HG03135 (cell line): ENCODE measurements at regions not wholly inside any gene's neighbourhood (a gene's known extent, or its start where the extent isn't known, plus 50 kb on each side); places are given as distances from the start of the nearest gene placed in this dataset.

ENCODE experiments used
- ATAC-seq: cut with Tn5 transposase; IDR thresholded peaks from one replicate; pipeline ENCODE4 v1.9.1; 2021; ENCODE audit warnings: mild to moderate bottlenecking, moderate library complexity; ENCODE audit not compliant: unreplicated experiment

DNA sequence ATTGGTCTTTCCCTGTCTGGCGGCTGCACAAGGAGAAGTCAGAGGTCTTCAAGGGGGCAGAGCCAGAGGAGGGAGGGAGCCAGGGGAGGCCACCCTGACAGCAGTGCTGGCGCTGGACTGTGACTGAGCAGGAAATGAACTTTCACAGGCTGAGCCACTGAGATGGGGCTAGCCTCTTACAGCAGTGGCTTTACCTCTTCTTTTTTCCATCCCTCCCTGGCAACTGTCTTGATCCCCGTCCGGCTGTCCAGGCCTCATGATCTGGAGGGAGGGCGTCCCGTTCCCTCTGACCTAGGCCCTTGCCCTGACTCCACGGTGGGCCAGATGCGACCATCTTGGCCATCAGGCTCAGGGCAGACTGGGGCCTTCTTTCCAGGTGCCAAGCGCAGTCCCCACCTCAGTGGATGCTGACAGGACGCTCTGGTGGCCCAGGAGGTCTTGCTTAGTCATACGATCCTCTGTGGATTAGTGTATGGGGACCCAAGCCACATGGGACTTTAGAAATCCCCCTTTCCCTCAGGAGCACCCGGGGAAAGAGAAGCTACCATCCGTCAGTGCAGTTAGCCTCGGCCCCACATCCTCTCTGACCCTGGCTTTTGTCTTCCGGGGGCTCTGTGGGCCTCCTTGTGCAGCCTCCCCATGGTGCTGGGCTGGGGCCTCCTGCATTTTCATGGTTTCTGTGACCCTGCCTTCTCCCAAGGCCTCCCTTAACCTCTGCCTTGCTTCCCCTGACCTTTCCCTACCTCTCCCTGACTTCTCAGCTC is 57.4 kb upstream of the CCDC167 start:
- ATAC-seq, result peak; percentile 27

GRCh38 chr6:37555040-37555781 is 55.5 kb upstream of the CCDC167 start:
- ATAC-seq, result no peak

GRCh38 chr6:37554480-37554819 is 54.8 kb upstream of the CCDC167 start:
- no peak for ATAC-seq

DNA sequence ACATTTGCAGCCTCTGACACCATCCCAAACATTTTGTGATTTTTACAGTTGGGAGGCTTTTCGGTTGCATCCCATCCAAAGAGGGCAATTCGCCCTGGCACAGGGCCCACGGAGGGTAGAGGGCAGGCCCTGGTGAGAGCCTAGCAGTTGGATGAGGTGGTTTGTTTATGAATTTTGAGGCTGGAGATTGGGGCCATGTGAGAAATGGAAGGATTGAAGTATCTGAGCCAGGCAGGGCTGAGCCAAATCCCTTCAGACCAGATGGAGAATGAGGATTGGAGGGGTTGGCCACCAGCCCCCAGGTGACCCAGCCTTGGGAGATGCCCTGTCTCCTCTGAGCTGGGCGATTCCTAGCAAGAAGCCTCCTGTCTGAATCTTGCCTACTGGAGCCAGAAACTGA is 52.6 kb upstream of the CCDC167 start:
- no peak for ATAC-seq

DNA sequence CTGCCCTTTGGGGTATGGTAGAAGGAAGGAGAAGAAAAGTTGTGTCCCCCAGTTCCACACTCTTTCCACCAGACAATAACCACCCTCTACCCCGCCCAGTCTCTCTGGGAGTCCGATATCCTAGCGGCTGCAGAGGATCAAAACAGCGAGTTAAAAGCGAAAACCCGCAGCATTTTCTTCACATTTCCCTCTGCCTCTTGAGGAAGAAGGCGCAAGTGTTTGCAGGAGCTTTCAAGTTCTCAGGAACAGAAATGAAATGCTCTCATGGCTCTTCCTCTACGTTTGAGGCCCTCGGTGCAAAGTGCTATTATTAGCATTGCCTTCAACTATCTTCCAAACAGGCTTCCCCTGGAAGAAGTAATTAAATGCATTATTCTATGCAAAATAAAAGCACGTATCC is 52.2 kb upstream of the CCDC167 start:
- ATAC-seq, result no peak

GRCh38 chr6:37551446-37551845 is 51.8 kb upstream of the CCDC167 start:
- ATAC-seq, result no peak

- no peak for ATAC-seq
Observed at GRCh38 chr6:37551002-37551401, 51.3 kb upstream of the CCDC167 start.

DNA sequence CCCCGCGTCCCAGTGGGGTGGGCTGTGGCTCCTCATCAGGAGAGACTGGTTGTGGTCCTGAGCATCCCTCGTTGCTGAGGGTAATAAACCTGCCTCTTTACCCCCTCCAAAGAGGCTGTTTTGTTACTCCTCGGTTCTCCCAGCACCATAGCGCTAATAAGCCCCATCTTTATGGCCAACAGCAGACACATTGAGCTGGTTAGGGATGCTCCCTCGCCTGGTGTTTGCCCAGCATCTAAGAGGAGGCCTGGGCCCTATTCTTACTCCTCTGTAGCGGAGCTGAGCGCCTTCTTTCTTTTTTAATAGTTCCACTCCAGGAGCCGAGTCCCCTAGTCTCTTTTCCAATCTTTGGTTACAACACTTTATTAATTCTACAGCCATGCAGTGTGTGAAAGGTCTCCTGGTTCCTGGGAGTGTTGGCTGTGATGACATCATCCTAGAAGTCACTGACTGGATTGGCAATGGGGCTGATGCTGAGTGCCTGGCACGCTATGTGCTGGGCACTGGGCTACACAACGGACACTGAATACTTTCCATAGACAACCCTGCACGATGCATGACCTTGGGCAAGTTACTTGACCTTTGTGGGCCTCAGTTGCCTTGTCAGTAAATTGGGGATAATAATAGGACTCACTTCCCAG is 50.6 kb upstream of the CCDC167 start:
- no peak for ATAC-seq

- ATAC-seq, result no peak
Observed at GRCh38 chr6:37549558-37549957, 49.9 kb upstream of the CCDC167 start.
